ENCODE measurements at regions not wholly inside any gene's neighbourhood (a gene's known extent, or its start where the extent isn't known, plus 50 kb on each side); places are given as distances from the start of the nearest gene placed in this dataset.

- no TSS peak for BruUV-seq (replicated peaks)
- no peak for FAIRE-seq
Observed at GRCh38 chr10:10818082-10818481, 199.6 kb upstream of the CELF2 start.

More at GRCh38 chr10:10818082-10818481, 199.6 kb upstream of the CELF2 start:
- no peaks in the 10 kb centered on the region for H3K27me3 ChIP-seq (ENCODE audit: control insufficient read depth in 2 of 2, insufficient read depth in 2 of 2, low read length in 2 of 2)
- H3K4me3 ChIP-seq (replicated peaks in 1 of 3; ENCODE audit: insufficient read depth in 1 of 3, low read depth in 1 of 3, low read length in 3 of 3) = no peak overlapping the region
- H3K27ac ChIP-seq (ENCODE audit: insufficient read depth, low read depth, low read length) = no peak overlapping the region
- TF ChIP-seq POLR2AphosphoS5 (IDR thresholded peaks at IDR 0.05; ENCODE audit: insufficient read depth, low read depth, low read length) (no peak), MYC (IDR thresholded peaks at IDR 0.05; ENCODE audit: low read depth, low read length) (no peak), MAX (IDR thresholded peaks at IDR 0.05; ENCODE audit: insufficient read depth, insufficient read length) (no peak), GATA2 (IDR thresholded peaks at IDR 0.05; ENCODE audit: insufficient read depth, insufficient read length, low read depth, low read length) (no peak), POLR2A (IDR thresholded peaks at IDR 0.05; ENCODE audit: low read depth, low read length) (no peak), FOS (IDR thresholded peaks at IDR 0.05; ENCODE audit: borderline replicate concordance, insufficient read depth, low read length) (no peak), CTCF (IDR thresholded peaks at IDR 0.05; ENCODE audit: extremely low read depth in 1 of 2, insufficient read depth in 1 of 2, low read depth in 1 of 2, low read length in 2 of 2) (no peak), EZH2 (IDR thresholded peaks at IDR 0.05; ENCODE audit: borderline replicate concordance, low read depth, low read length, severe bottlenecking) (no peak), JUN (IDR thresholded peaks at IDR 0.05; ENCODE audit: borderline replicate concordance, insufficient read depth, insufficient read length, low read depth) (no peak)
- H2AFZ ChIP-seq (ENCODE audit: low read depth, low read length) = no peak overlapping the region
- dilution Hi-C loops (cut with MboI; ENCODE audit: extremely low pct_ligation_motif_present, low sequenced_read_pairs) (no loop called here), intact Hi-C loops (cut with micrococcal nuclease) (no loop called here)
- no peaks in the 10 kb centered on the region for H3K36me3 ChIP-seq (ENCODE audit: control insufficient read depth in 2 of 2, extremely low read depth in 1 of 2, insufficient read depth in 2 of 2, low read length in 2 of 2)
- H4K20me1 ChIP-seq (replicated peaks; ENCODE audit: control insufficient read depth, extremely low read depth, insufficient read depth, low read length) = no peaks in the 10 kb centered on the region
- POLR2A ChIA-PET = no interaction called here
- no peaks in the 10 kb centered on the region for H3K9me3 ChIP-seq (replicated peaks; ENCODE audit: control insufficient read depth, insufficient read depth, low read length)
- H3K9ac ChIP-seq (replicated peaks; ENCODE audit: extremely low read depth, insufficient read depth, low read length) = no peak overlapping the region
- no peaks in the 10 kb centered on the region for H3K79me2 ChIP-seq (ENCODE audit: control insufficient read depth, insufficient read depth, low read length)
- H3K9me1 ChIP-seq (replicated peaks; ENCODE audit: control insufficient read depth, extremely low read depth, insufficient read depth, low read length) = no peaks in the 10 kb centered on the region
- CTCF ChIA-PET = no interaction called here
- DNase-seq (ENCODE audit: low read depth, low spot score) = no peak
- no peak overlapping the region for H3K4me2 ChIP-seq (ENCODE audit: insufficient read depth, low read length)
- peaks cover 9% of the 10 kb centered on the region for H3K4me1 ChIP-seq (ENCODE audit: control insufficient read depth, extremely low read depth, insufficient read depth, low read length)

Measured in endothelial cell of umbilical vein (primary cell).